HEK293 (cell line): ENCODE measurements at regions not wholly inside any gene's neighbourhood (a gene's known extent, or its start where the extent isn't known, plus 50 kb on each side); places are given as distances from the start of the nearest gene placed in this dataset.

Source experiments
- CTCF ChIA-PET: fragments of 350-600 bp; formaldehyde crosslinking; extraction: SDS; loops from one replicate; lab custom pipeline; 2021; ENCODE audit warnings: antibody characterized with exemption; lab: Yijun Ruan, JAX
- POLR2A ChIA-PET: fragments of 300-600 bp; formaldehyde crosslinking; extraction: SDS; loops from one replicate; lab custom pipeline; 2020; ENCODE audit warnings: antibody characterized with exemption, inconsistent platforms; lab: Yijun Ruan, JAX
- H3K27ac ChIP-seq: fragments of 200-500 bp; sonication (Bioruptor generic); 2 replicates; pipeline ENCODE4 v1.5.1; 2014; ENCODE audit warnings: low read depth, low read length, control low read depth, inconsistent platforms; ENCODE audit errors: extremely low read depth
- H3K36me3 ChIP-seq, 2 experiments: fragments of 200-500 bp in 1 of 2; sonication (Bioruptor generic) in 1 of 2; 1 replicate in 1 of 2; 2 replicates in 1 of 2; pipeline ENCODE4 v1.5.1; 2014 to 2017; ENCODE audit warnings: inconsistent platforms in 2 of 2, low read length in 2 of 2; ENCODE audit not compliant: control insufficient read depth in 2 of 2, insufficient read depth in 1 of 2
- H3K4me1 ChIP-seq: fragments of 200-500 bp; sonication (Bioruptor generic); 2 replicates; pipeline ENCODE4 v1.5.1; 2014; ENCODE audit warnings: mild to moderate bottlenecking, low read length, inconsistent platforms; ENCODE audit not compliant: control insufficient read depth, insufficient read depth
- H3K4me3 ChIP-seq: 2 replicates; pipeline ENCODE4 v1.5.1; 2011; ENCODE audit warnings: low read depth, mild to moderate bottlenecking, control low read depth, low read length, moderate library complexity
- H3K9me3 ChIP-seq: fragments of 200-500 bp; sonication (Bioruptor generic); 2 replicates; pipeline ENCODE4 v1.5.1; 2014; ENCODE audit warnings: low read depth, low read length, inconsistent platforms; ENCODE audit not compliant: control insufficient read depth, insufficient read depth
- KLF17 ChIP-seq: fragments of 450-650 bp; formaldehyde crosslinking; IDR thresholded peaks from 2 replicates; pipeline ENCODE4 v1.5.1; 2016; ENCODE audit warnings: missing biosample characterization, missing genetic modification characterization
- KLF9 ChIP-seq: fragments of 450-650 bp; formaldehyde crosslinking; IDR thresholded peaks from 2 replicates; pipeline ENCODE4 v1.5.1; 2016; ENCODE audit warnings: missing biosample characterization, missing genetic modification characterization, low read depth
- MZF1 ChIP-seq: fragments of 450-650 bp; formaldehyde crosslinking; IDR thresholded peaks from 2 replicates; pipeline ENCODE4 v1.5.1; 2017; ENCODE audit warnings: missing biosample characterization, missing genetic modification characterization, borderline replicate concordance
- OVOL3 ChIP-seq: fragments of 450-650 bp; formaldehyde crosslinking; IDR thresholded peaks from 2 replicates; pipeline ENCODE4 v1.5.1; 2016; ENCODE audit warnings: missing biosample characterization, missing genetic modification characterization
- SETDB1 ChIP-seq: IDR thresholded peaks from one replicate; pipeline ENCODE4 v1.6.1; 2017; ENCODE audit warnings: mild to moderate bottlenecking, low read length, moderate library complexity, mixed read lengths; ENCODE audit not compliant: insufficient read length
- TRIM28 ChIP-seq: IDR thresholded peaks from 2 replicates; pipeline ENCODE4 v1.6.1; 2011; ENCODE audit warnings: low read length, control low read depth, borderline replicate concordance
- ZFP37 ChIP-seq: fragments of 450-650 bp; formaldehyde crosslinking; IDR thresholded peaks from 2 replicates; pipeline ENCODE4 v1.5.1; 2016; ENCODE audit warnings: missing biosample characterization, missing genetic modification characterization
- ZNF132 ChIP-seq: fragments of 450-650 bp; formaldehyde crosslinking; IDR thresholded peaks from 2 replicates; pipeline ENCODE4 v1.5.1; 2017; ENCODE audit warnings: missing biosample characterization, missing genetic modification characterization, borderline replicate concordance
- ZNF157 ChIP-seq: fragments of 450-650 bp; formaldehyde crosslinking; IDR thresholded peaks from 2 replicates; pipeline ENCODE4 v1.5.1; 2016; ENCODE audit warnings: missing biosample characterization, missing genetic modification characterization
- ZNF2 ChIP-seq: fragments of 450-650 bp; formaldehyde crosslinking; IDR thresholded peaks from 2 replicates; pipeline ENCODE4 v1.5.1; 2016; ENCODE audit warnings: missing biosample characterization, missing genetic modification characterization
- ZNF274 ChIP-seq, 2 experiments: fragments of 200-500 bp in 1 of 2; fragments of 450-650 bp in 1 of 2; sonication (Bioruptor generic) in 1 of 2; formaldehyde crosslinking in 1 of 2; IDR thresholded peaks; 2 replicates each; pipeline versions ENCODE4 v1.5.1 to v1.6.1; 2014 to 2016; ENCODE audit warnings: borderline replicate concordance in 1 of 2, inconsistent platforms in 1 of 2, low read length in 1 of 2, missing biosample characterization in 1 of 2, missing genetic modification characterization in 1 of 2
- ZNF510 ChIP-seq: fragments of 450-650 bp; formaldehyde crosslinking; IDR thresholded peaks from 2 replicates; pipeline ENCODE4 v1.5.1; 2018; ENCODE audit warnings: mild to moderate bottlenecking, missing genetic modification characterization, missing biosample characterization; ENCODE audit not compliant: insufficient replicate concordance
- ZNF548 ChIP-seq: fragments of 450-650 bp; formaldehyde crosslinking; IDR thresholded peaks from 2 replicates; pipeline ENCODE4 v1.5.1; 2016; ENCODE audit warnings: missing biosample characterization, missing genetic modification characterization
- ZNF596 ChIP-seq: fragments of 450-650 bp; IDR thresholded peaks from 2 replicates; pipeline ENCODE4 v1.5.0; 2018; ENCODE audit warnings: missing biosample characterization, mild to moderate bottlenecking, missing genetic modification characterization, moderate library complexity
- ZNF629 ChIP-seq: fragments of 450-650 bp; formaldehyde crosslinking; IDR thresholded peaks from 2 replicates; pipeline ENCODE4 v1.5.1; 2017; ENCODE audit warnings: missing biosample characterization, missing genetic modification characterization
- ZNF670 ChIP-seq: fragments of 450-650 bp; formaldehyde crosslinking; IDR thresholded peaks from 2 replicates; pipeline ENCODE4 v1.5.1; 2016; ENCODE audit warnings: missing biosample characterization, missing genetic modification characterization, low read depth
- TF ChIP-seq, protein P1 (sequence below): fragments of 450-650 bp; formaldehyde crosslinking; IDR thresholded peaks from 2 replicates; pipeline ENCODE4 v1.5.1; 2016; ENCODE audit warnings: missing biosample characterization, missing genetic modification characterization
- TF ChIP-seq, protein P2 (sequence below): fragments of 450-650 bp; formaldehyde crosslinking; IDR thresholded peaks from 2 replicates; pipeline ENCODE4 v1.5.1; 2016; ENCODE audit warnings: missing biosample characterization, missing genetic modification characterization
- TF ChIP-seq, protein P3 (sequence below): fragments of 450-650 bp; formaldehyde crosslinking; IDR thresholded peaks from 2 replicates; pipeline ENCODE4 v1.5.1; 2016; ENCODE audit warnings: missing biosample characterization, missing genetic modification characterization

GRCh38 chr11:109629734-109630133, 207.7 kb downstream of the C11orf87 start:
- no peak overlapping the region for H3K27ac ChIP-seq
- TF ChIP-seq ZNF510 (tag by site-specific recombination) (no peak), OVOL3 (tag by site-specific recombination) (no peak), SETDB1 (no peak), ZFP37 (tag by site-specific recombination) (no peak), ZNF670 (tag by site-specific recombination) (no peak), ZNF157 (tag by site-specific recombination) (no peak), TRIM28 (no peak), MZF1 (tag by site-specific recombination) (no peak), ZNF548 (tag by site-specific recombination) (no peak), KLF17 (tag by site-specific recombination) (no peak), ZNF629 (tag by site-specific recombination) (no peak)
- TF ChIP-seq, protein P1, sequence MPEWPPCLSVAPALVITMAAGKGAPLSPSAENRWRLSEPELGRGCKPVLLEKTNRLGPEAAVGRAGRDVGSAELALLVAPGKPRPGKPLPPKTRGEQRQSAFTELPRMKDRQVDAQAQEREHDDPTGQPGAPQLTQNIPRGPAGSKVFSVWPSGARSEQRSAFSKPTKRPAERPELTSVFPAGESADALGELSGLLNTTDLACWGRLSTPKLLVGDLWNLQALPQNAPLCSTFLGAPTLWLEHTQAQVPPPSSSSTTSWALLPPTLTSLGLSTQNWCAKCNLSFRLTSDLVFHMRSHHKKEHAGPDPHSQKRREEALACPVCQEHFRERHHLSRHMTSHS (tag by site-specific recombination): no peak
- TF ChIP-seq, protein P2, sequence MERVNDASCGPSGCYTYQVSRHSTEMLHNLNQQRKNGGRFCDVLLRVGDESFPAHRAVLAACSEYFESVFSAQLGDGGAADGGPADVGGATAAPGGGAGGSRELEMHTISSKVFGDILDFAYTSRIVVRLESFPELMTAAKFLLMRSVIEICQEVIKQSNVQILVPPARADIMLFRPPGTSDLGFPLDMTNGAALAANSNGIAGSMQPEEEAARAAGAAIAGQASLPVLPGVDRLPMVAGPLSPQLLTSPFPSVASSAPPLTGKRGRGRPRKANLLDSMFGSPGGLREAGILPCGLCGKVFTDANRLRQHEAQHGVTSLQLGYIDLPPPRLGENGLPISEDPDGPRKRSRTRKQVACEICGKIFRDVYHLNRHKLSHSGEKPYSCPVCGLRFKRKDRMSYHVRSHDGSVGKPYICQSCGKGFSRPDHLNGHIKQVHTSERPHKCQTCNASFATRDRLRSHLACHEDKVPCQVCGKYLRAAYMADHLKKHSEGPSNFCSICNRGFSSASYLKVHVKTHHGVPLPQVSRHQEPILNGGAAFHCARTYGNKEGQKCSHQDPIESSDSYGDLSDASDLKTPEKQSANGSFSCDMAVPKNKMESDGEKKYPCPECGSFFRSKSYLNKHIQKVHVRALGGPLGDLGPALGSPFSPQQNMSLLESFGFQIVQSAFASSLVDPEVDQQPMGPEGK: no peak
- POLR2A ChIA-PET: no interaction called here
- CTCF ChIA-PET: interaction anchor here (0.7 kb wide), 1 partner anchor 42 kb away, joined by 4 read pairs; no protein-coding TSS in a partner anchor
- no peaks in the 10 kb centered on the region for H3K4me1 ChIP-seq
- H3K36me3 ChIP-seq: no peaks in the 10 kb centered on the region
- no peaks in the 10 kb centered on the region for H3K9me3 ChIP-seq
- no peak overlapping the region for H3K4me3 ChIP-seq

DNA sequence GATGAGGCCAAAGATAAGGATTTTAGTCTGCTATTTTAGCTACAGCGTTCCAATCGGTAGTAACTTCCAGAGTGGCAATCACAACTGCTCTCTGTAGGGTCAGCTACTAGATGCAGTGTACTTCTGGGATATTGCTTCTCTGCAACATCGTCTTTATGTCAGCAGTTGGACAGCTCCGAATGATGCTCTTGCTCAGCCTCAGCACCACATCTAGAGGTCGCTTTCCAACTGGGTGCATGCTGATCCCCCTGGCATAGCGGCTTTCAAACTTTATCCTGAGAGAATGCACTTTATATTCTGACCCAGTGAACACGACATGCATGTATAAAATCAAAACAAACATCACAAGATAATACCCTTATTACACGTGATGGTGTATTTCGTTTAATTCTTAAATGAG, 219.6 kb downstream of the C11orf87 start:
- TF ChIP-seq ZNF596 (tag by site-specific recombination): no peak
- no peak for TF ChIP-seq KLF9 (tag by site-specific recombination)
- TF ChIP-seq, protein P3, sequence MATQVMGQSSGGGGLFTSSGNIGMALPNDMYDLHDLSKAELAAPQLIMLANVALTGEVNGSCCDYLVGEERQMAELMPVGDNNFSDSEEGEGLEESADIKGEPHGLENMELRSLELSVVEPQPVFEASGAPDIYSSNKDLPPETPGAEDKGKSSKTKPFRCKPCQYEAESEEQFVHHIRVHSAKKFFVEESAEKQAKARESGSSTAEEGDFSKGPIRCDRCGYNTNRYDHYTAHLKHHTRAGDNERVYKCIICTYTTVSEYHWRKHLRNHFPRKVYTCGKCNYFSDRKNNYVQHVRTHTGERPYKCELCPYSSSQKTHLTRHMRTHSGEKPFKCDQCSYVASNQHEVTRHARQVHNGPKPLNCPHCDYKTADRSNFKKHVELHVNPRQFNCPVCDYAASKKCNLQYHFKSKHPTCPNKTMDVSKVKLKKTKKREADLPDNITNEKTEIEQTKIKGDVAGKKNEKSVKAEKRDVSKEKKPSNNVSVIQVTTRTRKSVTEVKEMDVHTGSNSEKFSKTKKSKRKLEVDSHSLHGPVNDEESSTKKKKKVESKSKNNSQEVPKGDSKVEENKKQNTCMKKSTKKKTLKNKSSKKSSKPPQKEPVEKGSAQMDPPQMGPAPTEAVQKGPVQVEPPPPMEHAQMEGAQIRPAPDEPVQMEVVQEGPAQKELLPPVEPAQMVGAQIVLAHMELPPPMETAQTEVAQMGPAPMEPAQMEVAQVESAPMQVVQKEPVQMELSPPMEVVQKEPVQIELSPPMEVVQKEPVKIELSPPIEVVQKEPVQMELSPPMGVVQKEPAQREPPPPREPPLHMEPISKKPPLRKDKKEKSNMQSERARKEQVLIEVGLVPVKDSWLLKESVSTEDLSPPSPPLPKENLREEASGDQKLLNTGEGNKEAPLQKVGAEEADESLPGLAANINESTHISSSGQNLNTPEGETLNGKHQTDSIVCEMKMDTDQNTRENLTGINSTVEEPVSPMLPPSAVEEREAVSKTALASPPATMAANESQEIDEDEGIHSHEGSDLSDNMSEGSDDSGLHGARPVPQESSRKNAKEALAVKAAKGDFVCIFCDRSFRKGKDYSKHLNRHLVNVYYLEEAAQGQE (tag by site-specific recombination): peak; percentile 95
- no peak for TF ChIP-seq ZNF132 (tag by site-specific recombination)
- TF ChIP-seq ZNF2 (tag by site-specific recombination): no peak
- TF ChIP-seq ZNF274 (IDR thresholded peaks at IDR 0.05; ENCODE audit: low read length): no peak
- no peak for TF ChIP-seq ZNF274 (tag by site-specific recombination; IDR thresholded peaks at IDR 0.05; ENCODE audit: borderline replicate concordance)
- TF ChIP-seq, all 188 proteins: peak for 1
- Histone ChIP-seq H3K4me3 (no peak overlapping the region), H3K9me3 (no peaks in the 10 kb centered on the region), H3K27ac (no peak overlapping the region), H3K36me3 (no peaks in the 10 kb centered on the region), H3K4me1 (no peaks in the 10 kb centered on the region)
- POLR2A ChIA-PET: no interaction called here
- CTCF ChIA-PET: no interaction called here
